GM23338 (cell line): ENCODE measurements at regions not wholly inside any gene's neighbourhood (a gene's known extent, or its start where the extent isn't known, plus 50 kb on each side); places are given as distances from the start of the nearest gene placed in this dataset.

Experiments used
- ATAC-seq: fragments of 200-7000 bp; cut with Tn5 transposase; 3 replicates; pipeline ENCODE4 v1.9.1; 2020
- DNase-seq: peaks from one replicate; pipeline ENCODE4 v3.0.0-alpha.2; 2015; ENCODE audit warnings: low spot score
- H2AFZ ChIP-seq: fragments of 200-600 bp; sonication (generic); 2 replicates; pipeline ENCODE4 v1.8.0; 2016; ENCODE audit warnings: antibody characterized with exemption, mild to moderate bottlenecking, moderate library complexity
- H3F3A ChIP-seq: fragments of 200-600 bp; sonication (generic); replicated peaks from 2 replicates; pipeline ENCODE4 v1.8.0; 2017; ENCODE audit warnings: antibody characterized with exemption, mixed run types, low read depth
- H3K27ac ChIP-seq: fragments of 200-600 bp; sonication (generic); 2 replicates; pipeline ENCODE4 v1.6.1; 2016; ENCODE audit warnings: low read depth
- H3K27me3 ChIP-seq: fragments of 200-600 bp; sonication (generic); 2 replicates; pipeline ENCODE4 v1.8.0; 2016; ENCODE audit warnings: mild to moderate bottlenecking, mixed run types, moderate library complexity; ENCODE audit not compliant: insufficient read depth
- H3K36me3 ChIP-seq: fragments of 200-600 bp; sonication (generic); 2 replicates; pipeline ENCODE4 v1.8.0; 2016; ENCODE audit warnings: mild to moderate bottlenecking; ENCODE audit not compliant: insufficient read depth
- H3K4me1 ChIP-seq: fragments of 200-600 bp; sonication (generic); 2 replicates; pipeline ENCODE4 v1.8.0; 2016; ENCODE audit warnings: mild to moderate bottlenecking, moderate library complexity; ENCODE audit not compliant: insufficient read depth
- H3K4me2 ChIP-seq: fragments of 200-600 bp; sonication (generic); 2 replicates; pipeline ENCODE4 v1.7.1; 2017; ENCODE audit warnings: mixed run types
- H3K4me3 ChIP-seq: fragments of 200-600 bp; sonication (generic); 2 replicates; pipeline ENCODE4 v1.6.1; 2016; ENCODE audit warnings: mixed run types
- H3K79me2 ChIP-seq: fragments of 200-600 bp; sonication (generic); replicated peaks from 2 replicates; pipeline ENCODE4 v1.8.0; 2017; ENCODE audit warnings: mild to moderate bottlenecking; ENCODE audit not compliant: insufficient read depth
- H3K9me2 ChIP-seq: fragments of 200-600 bp; sonication (generic); 2 replicates; pipeline ENCODE4 v1.8.0; 2017; ENCODE audit not compliant: insufficient read depth
- H4K20me1 ChIP-seq: fragments of 200-600 bp; sonication (generic); replicated peaks from 2 replicates; pipeline ENCODE4 v1.8.0; 2017; ENCODE audit warnings: mild to moderate bottlenecking; ENCODE audit not compliant: insufficient read depth
- H3K27ac Mint-ChIP-seq: 2 replicates; pipeline ENCODE4 v1.8.0; 2020; ENCODE audit warnings: inconsistent platforms, mild to moderate bottlenecking, moderate library complexity, mixed read lengths
- H3K27me3 Mint-ChIP-seq: 3 replicates; pipeline ENCODE4 v1.8.0; 2022; ENCODE audit warnings: low read depth, mild to moderate bottlenecking, moderate library complexity, mixed read lengths, inconsistent platforms; ENCODE audit not compliant: insufficient read depth, poor library complexity
- H3K36me3 Mint-ChIP-seq: 3 replicates; pipeline ENCODE4 v1.8.0; 2021; ENCODE audit warnings: low read depth, mild to moderate bottlenecking, inconsistent platforms, moderate library complexity, mixed read lengths
- H3K4me1 Mint-ChIP-seq: 3 replicates; pipeline ENCODE4 v1.8.0; 2020; ENCODE audit warnings: mild to moderate bottlenecking, inconsistent platforms, mixed read lengths
- H3K4me3 Mint-ChIP-seq: 3 replicates; pipeline ENCODE4 v1.8.0; 2021; ENCODE audit warnings: moderate library complexity, mild to moderate bottlenecking, inconsistent platforms, mixed read lengths
- H3K9me3 Mint-ChIP-seq: 3 replicates; pipeline ENCODE4 v1.8.0; 2020; ENCODE audit warnings: moderate library complexity, mild to moderate bottlenecking, inconsistent platforms, mixed read lengths
- CREB1 ChIP-seq: fragments of 250-450 bp; sonication (Bioruptor Pico); IDR thresholded peaks from 2 replicates; pipeline ENCODE4 v1.5.0; 2020; ENCODE audit warnings: low read depth, mild to moderate bottlenecking, moderate library complexity
- CTCF ChIP-seq, 2 experiments: fragments of 200-600 bp in 1 of 2; sonication (generic) in 1 of 2; conservative IDR thresholded peaks; 2 replicates each; pipeline versions ENCODE4 v1.5.1 to v1.6.1; 2016 to 2017; ENCODE audit warnings: antibody characterized with exemption in 2 of 2, low read depth in 2 of 2, mild to moderate bottlenecking in 2 of 2, moderate library complexity in 1 of 2
- ETS1 ChIP-seq: IDR thresholded peaks from 2 replicates; pipeline ENCODE4 v1.6.1; 2016; ENCODE audit warnings: antibody characterized with exemption
- EZH2 ChIP-seq: fragments of 200-600 bp; sonication (generic); IDR thresholded peaks from one replicate; pipeline ENCODE4 v1.8.0; 2017; ENCODE audit warnings: antibody characterized with exemption, mild to moderate bottlenecking, low read depth; ENCODE audit not compliant: unreplicated experiment
- EZH2phosphoT487 ChIP-seq: fragments of 200-600 bp; sonication (generic); IDR thresholded peaks from one replicate; pipeline ENCODE4 v1.8.1; 2018; ENCODE audit warnings: antibody characterized with exemption; ENCODE audit not compliant: unreplicated experiment
- JUNB ChIP-seq: IDR thresholded peaks from one replicate; pipeline ENCODE4 v1.6.1; 2016; ENCODE audit warnings: antibody characterized with exemption; ENCODE audit not compliant: unreplicated experiment
- NANOG ChIP-seq: IDR thresholded peaks from 2 replicates; pipeline ENCODE4 v1.6.1; 2016; ENCODE audit warnings: antibody characterized with exemption, borderline replicate concordance
- POLR2AphosphoS5 ChIP-seq: IDR thresholded peaks from 2 replicates; pipeline ENCODE4 v1.6.1; 2016; ENCODE audit warnings: antibody characterized with exemption, low read depth
- REST ChIP-seq: IDR thresholded peaks from one replicate; pipeline ENCODE4 v1.6.1; 2018; ENCODE audit warnings: antibody characterized with exemption; ENCODE audit not compliant: unreplicated experiment
- STAT1 ChIP-seq: IDR thresholded peaks from one replicate; pipeline ENCODE4 v1.6.1; 2016; ENCODE audit warnings: antibody characterized with exemption; ENCODE audit not compliant: unreplicated experiment
- ZNF114 ChIP-seq: fragments of 250-450 bp; sonication (Bioruptor Pico); IDR thresholded peaks from 2 replicates; pipeline ENCODE4 v1.5.0; 2020; ENCODE audit warnings: mild to moderate bottlenecking, moderate library complexity
- ZNF331 ChIP-seq: fragments of 250-450 bp; sonication (Bioruptor Pico); IDR thresholded peaks from 2 replicates; pipeline ENCODE4 v1.5.0; 2020; ENCODE audit warnings: low read depth, mild to moderate bottlenecking, moderate library complexity
- ZNF462 ChIP-seq: fragments of 250-450 bp; sonication (Bioruptor Pico); IDR thresholded peaks from 2 replicates; pipeline ENCODE4 v1.5.0; 2020; ENCODE audit warnings: mild to moderate bottlenecking, moderate library complexity

- Histone ChIP-seq H3K4me1 (no peaks in the 10 kb centered on the region), H2AFZ (no peak overlapping the region), H3K4me2 (no peak overlapping the region), H3K9me2 (peaks cover 8% of the 10 kb centered on the region; the same call in 1 of the 2 replicates), H3K4me3 (no peak overlapping the region), H3K27ac (no peak overlapping the region), H3F3A (no peaks in the 10 kb centered on the region), H3K36me3 (no peaks in the 10 kb centered on the region), H3K27me3 (no peaks in the 10 kb centered on the region), H4K20me1 (no peaks in the 10 kb centered on the region), H3K79me2 (no peaks in the 10 kb centered on the region)
- Mint-ChIP-seq H3K36me3 (no peaks in the 10 kb centered on the region), H3K27me3 (no peaks in the 10 kb centered on the region), H3K27ac (no peak overlapping the region), H3K4me3 (no peak overlapping the region), H3K9me3 (no peaks in the 10 kb centered on the region), H3K4me1 (peaks cover 4% of the 10 kb centered on the region; the same call in 1 of the 3 replicates)
- DNase-seq (no peak), ATAC-seq (no peak)
- TF ChIP-seq STAT1 = no peak
- no peak for TF ChIP-seq CREB1 (CRISPR knock-in tag)
- TF ChIP-seq ETS1 = no peak
- TF ChIP-seq ZNF114 = no peak
- TF ChIP-seq NANOG = no peak
- TF ChIP-seq EZH2 = no peak
- no peak for TF ChIP-seq ZNF331 (CRISPR knock-in tag)
- TF ChIP-seq REST = no peak
- TF ChIP-seq CTCF (conservative IDR thresholded peaks at IDR 0.05; ENCODE audit: low read depth in 2 of 2) = no peak
- no peak for TF ChIP-seq ZNF462
- TF ChIP-seq POLR2AphosphoS5 = no peak
- TF ChIP-seq EZH2phosphoT487 = no peak
- no peak for TF ChIP-seq JUNB
These were observed 135.8 kb upstream of the DLX6 start for GRCh38 chr7:96869538-96869937.
